HS-5 (cell line): ENCODE measurements at regions not wholly inside any gene's neighbourhood (a gene's known extent, or its start where the extent isn't known, plus 50 kb on each side); places are given as distances from the start of the nearest gene placed in this dataset.
"Not testable (repeated sequence)": the region's sequence is repeated elsewhere in the genome, so short reads cannot be mapped to it uniquely, and the experiment has no call there.

Experiments used
- DNase-seq: peaks from one replicate; pipeline ENCODE4 v3.0.0-alpha.2; 2012; ENCODE audit warnings: low read depth

DNA sequence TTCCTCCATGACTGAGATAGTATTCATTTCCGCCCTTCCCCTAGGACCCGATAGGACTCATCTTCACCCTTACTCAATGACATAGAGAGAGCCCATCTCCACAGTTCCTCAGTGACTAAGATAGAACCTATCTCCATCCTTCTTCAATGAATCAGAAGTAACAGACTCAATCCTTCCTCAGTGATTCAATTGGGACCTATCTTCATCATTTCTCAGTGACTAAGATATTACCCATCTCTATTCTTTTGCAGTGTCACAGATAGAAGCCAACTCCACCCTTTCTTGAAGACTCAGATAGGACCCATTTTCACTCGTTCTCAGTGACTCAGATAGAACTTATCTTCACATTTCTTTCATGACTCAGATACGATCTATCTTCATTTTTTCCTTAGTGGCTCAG lies 164.6 kb downstream of the FBXO4 start:
- no peak for DNase-seq

DNA sequence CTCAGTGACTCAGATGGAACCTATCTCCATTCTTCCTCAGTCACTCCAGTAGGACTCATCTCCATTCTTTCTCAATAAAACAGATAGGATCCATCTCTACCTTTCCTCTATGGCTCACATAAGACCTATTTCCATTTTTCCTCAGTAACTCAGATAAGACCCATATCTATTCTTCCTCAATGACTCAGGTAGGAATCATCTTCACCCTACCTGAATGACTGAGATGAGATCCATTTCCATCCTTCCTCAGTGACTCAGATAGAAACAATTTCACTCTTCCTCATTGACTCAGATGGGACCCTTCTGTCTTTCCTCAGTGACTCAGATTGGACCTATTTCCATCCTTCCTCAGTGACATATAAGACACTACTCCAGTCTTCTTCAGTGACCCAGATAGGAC lies 165.1 kb downstream of the FBXO4 start:
- no peak for DNase-seq

DNA sequence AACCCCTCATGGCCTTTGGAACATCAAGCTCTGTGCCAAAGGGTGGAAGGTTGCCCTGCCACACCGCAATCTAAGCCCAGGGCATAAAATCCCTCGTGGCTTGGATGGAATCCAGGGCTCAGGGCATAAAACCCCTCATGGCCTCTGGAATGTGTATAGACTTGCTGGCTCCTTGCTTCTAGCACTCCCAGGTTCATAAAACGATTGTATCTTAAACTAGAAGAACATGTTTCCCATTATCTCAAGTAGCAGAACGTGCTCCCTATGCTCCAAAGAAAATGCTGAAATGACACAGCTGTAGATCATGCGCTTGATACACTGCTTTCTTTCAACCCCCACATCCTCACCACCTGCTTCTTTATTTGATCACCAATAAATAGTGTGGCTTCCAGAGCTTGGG lies 174.8 kb downstream of the FBXO4 start:
- not testable (repeated sequence) for DNase-seq

DNA sequence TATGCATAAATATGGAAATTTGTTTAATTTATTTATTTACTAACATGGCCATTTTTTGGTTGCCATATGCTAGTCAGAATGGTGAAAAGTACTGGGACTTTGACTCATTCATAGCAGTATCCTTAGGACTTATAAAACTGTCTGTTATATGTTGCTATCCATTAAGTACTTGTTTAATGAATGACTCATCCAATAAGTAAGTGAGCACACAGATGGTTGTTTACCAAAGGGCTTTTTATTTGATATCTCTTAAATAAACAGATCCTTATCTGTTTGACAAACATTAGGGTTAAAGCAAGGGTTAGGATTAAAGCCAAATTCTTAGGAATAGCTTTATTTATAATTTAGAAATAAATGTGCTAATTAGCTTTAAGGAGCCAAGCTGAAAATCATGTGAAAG lies 183.4 kb downstream of the FBXO4 start:
- DNase-seq = no peak

DNA sequence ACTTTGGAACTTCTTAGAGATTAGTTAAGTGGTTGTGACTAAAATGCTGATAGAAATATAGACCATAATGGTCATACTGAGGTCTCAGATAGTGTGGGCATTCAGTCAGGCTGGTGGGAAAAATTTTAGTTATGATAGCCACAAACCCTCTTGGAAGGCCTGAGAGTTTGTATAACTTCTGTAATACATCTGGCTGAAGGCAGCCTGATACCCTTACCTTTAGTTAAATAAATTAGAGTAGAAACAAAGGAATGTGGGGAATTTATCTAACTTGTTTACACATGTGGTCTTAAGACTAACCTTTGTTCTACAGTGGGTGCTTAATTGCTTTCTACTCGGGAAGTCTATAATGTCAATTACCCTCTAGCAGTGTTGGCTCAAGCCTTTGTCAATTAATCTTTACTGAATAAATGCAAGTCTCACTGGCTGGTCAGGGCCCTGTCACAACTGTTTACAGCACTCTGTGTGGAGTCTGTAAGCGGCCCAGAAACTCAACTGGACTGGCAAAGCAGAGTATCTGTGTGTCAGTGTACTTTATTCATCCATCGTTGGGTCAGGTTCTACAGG lies 184.0 kb downstream of the FBXO4 start:
- no peak for DNase-seq

DNA sequence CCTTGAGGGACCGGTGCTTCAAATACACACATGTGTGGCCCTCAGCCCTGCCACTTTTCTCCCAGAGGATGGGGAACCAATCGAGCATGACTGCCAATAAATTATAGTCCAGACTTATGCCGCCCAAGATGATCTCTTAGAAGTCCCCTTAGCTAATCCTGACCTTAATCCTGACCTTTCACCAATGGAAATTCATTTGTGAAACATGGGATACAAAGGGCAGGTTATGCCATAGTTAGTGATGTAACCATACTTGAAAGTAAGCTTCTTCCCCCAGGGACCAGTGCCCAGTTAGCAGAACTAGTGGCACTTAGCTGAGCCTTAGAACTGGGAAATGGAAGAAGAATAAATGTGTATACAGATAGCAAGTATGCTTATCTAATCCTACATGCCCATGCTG lies 190.6 kb downstream of the FBXO4 start:
- DNase-seq = not testable (repeated sequence)

DNA sequence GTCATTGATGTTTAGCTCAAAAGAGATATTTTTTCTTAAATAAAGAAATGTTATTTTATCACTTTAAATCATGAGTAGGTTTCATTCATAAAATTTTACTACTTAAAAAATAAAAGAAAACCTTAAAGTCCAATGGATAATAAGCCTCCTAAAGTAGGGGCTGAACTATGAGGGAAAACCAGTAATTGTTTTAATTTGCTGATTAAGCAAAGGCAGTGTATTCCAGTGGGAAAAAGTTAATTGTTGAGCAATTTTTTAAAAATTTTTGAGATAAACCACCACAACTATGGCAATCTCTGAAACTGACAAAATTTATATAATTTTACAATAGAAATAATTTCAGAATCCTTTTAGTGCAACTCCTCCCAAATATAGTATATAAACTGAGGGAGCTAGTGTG lies 195.0 kb downstream of the FBXO4 start:
- DNase-seq = no peak

DNA sequence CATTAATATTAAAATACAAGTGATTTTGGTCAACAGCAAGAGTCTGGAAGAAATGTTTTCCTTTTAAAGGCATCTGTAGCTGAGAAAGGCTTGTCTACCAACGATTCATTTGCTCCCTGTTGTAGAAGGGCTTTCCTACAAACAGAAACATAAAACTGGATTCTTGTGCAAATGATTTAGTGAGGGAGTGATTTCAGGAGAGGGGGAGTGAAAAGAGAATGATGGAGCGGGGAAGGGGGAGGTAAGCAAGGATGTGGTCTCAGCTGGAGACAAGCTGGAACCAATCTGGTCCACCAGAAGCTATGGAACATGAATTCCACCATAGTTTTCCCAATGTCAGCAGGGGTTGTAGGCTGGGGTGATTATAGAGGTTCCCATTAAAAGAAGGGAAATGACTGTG lies 196.3 kb downstream of the FBXO4 start:
- no peak for DNase-seq

DNA sequence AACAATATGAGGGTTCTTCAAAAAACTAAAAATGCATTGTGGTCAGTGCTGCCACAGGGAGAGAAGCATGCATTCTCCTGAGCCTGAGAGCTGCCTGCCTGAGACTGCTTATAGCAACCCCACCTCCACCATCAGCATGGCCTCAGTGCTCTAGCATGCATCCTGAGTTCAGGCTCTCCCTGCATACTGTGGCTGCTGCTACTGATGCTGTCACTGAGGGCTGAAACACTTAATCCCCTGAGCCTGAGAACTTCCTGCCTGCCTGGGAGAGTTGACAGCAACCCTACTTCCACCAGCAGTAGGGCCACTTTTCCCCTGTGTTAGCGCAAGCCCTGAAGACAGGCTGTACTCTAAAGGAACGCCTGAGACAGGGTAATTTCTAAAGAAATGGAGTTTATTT lies 206.0 kb downstream of the FBXO4 start:
- no peak for DNase-seq

DNA sequence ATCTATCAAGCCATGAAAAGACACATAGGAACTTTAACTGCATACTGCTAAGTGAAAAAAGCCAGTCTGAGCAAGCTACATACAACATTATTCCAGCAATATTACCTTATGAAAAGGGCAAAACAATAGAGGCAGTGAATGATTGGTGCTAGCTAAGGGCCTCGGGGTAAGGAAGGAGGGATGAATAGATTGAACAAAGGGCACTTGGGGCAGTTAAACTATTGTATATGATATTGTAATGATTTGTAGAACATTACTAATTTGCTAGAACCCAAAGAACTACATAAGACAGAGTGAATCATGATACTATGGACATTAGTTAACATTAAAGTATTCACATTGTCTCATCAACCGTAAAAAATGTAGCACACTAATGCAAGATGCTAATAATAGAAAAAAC lies 218.3 kb downstream of the FBXO4 start:
- DNase-seq = no peak

DNA sequence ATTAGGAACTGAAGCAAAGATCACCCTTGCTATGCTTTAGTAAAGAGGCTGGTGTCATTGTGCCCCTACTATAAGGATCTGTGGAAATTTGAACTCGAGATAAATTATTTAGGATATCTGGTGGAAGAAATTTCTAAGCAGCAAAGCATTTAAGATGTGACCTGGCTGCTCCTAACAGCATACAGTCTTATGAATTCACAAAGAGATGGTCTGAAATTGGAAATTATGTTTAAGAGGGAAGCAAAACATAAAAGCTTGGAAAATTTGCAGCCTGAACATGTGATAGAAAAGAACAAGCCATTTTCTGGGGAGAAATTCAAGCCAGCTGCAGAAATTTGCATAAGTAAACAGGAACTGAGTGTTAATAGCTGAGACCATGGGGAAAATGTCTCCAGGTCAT lies 223.7 kb downstream of the FBXO4 start:
- DNase-seq = no peak

DNA sequence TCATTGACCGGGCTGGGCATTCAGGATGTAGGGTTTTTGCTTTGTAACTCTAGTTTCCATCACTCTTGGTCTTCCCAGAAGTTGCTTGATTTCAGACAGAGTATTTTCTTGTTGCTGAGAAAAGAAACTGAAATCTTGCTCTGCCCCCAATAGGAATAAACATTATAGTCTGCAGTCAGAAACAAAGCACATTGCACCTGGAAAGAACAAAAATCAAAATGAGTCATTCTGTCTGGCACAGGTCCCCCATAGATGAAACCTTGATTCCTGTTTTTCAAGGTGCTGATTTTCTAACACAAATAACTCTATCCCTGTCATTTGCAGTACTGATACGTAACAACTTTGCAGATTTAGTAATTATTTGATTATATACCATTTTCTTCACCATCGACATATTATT lies 232.1 kb downstream of the FBXO4 start:
- no peak for DNase-seq

DNA sequence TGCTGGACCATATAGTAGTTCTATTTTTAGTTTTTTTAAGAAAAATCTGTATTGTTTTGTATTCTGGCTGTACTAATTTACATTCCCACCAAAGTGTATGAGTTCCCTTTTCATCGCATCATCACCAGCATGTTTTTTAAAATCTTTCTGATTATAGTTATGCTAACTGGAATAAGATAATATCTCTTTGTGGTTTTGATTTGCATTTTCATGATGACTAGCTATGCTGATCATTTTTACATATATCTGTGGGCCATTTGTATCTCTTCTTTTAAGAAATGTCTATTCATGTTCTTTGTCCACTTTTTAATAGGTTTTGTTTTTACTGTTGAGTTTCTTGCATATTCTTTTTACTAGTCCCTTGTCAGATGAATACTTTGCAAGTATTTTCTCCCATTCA lies 238.0 kb downstream of the FBXO4 start:
- no peak for DNase-seq

DNA sequence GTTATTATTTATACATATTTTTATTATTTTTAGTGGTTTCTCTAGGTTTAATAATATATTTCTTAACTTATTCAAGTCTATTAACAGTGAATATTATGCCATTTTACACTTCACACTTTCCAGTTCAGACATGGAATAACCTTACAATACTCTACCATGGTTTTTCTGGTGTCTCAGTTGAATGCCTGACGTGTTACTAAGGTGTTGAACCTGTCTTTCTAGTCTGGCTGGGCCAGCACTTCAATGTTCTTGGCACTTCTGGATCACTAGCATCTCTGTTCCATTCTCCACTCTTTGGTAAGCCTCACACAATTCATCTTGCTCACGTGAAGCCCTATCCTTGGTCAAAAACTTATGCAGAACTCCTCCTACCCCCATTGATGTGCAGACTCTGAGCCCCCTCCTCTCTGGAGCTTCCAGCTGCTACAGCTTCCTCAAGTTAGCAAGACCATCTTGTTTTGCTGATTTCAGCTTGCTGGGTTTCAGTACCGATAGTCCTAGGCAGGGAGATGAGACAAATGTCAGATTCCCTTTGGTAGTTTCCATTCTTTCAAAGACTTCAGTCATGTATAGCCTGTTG lies 243.1 kb downstream of the FBXO4 start:
- DNase-seq = no peak

DNA sequence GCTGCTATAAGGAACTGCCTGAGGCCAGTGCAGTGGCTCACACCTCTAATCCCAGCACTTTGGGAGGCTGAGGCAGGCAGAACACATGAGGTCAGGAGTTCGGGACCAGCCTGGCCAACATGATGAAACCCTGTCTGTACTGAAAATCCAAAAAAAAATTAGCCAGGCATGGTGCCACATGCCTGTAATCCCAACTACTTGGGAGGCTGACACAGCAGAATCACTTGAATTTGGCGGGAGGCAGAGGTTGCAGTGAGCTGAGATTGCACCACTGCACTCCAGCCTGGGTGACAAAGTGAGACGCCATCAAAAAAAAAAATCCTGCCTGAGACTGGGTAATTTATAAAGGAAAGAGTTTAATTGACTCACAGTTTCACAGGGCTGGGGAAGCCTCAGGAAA lies 247.1 kb upstream of the GHR start:
- not testable (repeated sequence) for DNase-seq

DNA sequence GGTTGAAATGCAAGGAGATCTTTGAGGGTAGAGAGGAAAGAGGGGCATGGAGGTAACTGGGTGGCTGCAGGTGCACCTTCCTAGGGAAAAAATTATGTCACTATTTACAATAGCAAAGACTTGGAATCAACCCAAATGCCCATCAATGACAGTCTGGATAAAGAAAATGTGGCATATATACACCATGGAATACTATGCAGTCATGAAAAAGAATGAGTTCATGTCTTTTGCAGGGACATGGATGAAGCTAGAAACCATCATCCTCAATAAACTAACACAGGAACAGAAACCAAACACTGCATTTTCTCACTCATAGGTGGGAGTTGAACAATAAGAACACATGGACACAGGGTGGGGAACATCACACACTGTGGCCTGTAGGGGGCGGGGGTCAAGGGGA lies 243.4 kb upstream of the GHR start:
- DNase-seq = not testable (repeated sequence)

DNA sequence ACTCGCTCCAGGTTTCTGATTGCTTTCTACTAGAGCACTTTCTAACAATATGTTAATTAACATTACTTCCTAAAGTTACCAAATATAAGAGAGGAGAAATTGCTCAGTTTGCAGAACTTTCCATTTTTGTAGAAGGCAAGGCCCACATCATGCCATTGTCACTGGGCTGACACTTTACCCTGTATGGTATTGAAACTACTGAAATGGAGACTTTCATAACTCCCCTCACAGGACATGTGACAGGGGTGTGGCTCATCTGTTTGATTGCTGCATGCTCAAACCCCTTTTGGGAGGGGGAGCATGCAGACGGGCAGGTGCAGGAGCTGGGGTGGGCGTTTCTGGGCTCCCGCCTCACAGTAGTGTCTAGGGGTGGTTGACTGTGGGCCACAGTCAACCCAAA lies 206.3 kb upstream of the GHR start:
- DNase-seq = no peak

DNA sequence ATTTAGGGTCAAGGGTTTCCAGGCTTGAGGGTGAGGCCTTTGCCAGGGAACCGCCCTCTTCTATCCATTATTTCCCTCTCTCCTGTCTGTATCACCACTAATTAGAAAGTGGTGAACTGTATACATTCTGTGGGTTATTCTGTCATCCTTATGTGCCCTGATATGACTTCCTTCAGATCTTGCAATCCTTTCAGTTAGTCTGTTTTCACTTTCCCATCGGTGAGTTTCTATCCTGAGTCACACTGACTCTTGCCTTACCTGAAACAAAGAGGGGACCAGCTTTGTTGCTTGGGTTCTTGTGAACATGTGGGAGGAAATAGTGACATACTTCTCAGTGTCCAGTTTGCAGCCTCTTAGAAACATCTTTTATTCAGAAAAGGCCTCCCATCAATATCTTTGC lies 205.4 kb upstream of the GHR start:
- DNase-seq = no peak

DNA sequence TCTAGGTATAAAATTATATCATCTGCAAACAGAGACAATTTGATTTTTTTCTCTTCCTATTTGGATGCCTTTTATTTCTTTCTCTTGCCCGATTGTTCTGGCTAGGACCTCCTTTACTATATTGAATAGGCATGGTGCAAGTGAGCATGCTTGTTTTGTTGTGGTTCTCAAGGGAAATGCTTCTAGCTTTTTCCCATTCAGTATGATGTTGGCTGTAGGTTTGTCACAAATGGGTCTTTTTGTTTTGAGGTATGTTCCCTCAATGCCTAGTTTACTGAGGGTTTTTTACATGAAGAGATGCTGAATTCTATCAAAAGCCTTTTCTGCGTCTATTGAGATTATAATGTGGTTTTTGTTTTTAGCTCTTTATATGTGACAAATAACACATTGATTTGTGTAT lies 198.2 kb upstream of the GHR start:
- no peak for DNase-seq

DNA sequence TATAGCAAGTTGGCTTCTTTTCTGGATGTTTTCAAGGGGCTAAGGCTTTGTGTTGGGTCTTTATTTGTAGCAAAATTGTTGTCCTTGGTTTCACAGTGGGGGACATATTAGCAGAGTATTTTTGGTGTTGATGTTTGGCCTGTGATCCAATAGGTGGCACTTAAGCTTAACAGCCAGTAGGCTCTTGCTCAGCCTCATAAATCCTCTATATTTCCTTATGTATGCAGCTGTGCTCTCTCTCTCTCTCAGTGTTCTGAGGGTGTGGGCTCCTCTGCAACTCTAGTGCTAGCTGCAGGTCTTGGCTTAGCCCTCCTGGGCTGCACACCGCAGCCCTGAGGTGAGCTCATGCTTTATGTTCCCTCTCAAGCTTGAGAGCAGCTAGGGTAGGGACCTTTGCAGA lies 195.0 kb upstream of the GHR start:
- no peak for DNase-seq

DNA sequence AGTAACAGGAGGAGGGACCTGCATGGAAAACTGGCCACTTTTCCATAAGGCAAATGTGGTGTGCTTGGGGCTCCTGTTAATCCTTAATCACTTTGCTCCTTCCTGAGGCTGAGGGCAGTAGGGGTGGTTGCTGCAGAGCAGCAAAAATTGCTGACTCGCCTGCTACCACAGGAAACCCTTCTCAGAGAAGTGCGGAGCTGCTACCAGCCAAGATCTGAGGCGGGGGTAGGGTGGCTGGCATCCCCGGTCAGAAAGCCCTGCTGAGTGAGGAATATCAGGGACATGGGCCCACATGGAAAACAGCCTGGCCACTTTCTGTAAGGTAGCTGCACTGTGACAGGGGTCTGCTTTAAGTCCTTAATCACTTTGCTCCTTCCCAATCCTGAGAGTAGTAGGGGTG lies 192.4 kb upstream of the GHR start:
- DNase-seq = no peak

DNA sequence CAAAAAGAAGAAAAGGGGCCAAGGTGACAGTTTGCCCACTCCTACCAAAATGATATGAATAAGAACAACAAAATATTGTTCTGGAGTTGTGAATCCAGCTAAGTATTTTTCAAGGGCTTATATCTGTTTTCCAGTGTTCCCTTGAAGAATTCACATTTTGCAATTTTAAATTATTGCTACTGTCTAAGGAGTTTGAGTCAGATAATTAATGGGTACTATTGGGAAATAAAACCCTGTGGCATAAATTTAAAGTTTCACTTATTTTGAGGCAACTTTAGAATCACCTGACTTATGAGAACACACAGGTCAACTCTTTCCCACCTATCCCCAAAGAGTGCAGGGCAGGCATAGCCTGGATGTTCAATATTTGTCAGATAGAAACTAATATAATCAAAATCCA lies 188.0 kb upstream of the GHR start:
- no peak for DNase-seq

DNA sequence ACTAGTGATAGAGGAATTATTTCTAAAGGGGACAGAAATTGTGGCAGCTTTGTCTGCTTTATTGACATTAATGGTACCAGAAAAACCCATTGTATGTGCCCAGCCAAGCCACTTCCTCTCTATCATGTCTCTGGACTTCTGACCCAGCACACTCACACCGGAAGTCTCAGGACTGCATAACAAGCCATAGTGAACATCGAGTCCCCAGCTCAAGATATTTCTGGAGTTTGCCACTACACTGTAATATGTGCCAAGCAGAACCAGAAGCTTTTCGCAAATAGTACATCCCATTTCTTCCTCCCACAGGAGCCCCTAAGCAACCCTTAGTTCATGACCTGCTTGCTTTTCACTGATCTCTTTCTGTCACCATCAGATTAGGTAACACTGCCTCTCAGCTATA lies 187.4 kb upstream of the GHR start:
- no peak for DNase-seq

DNA sequence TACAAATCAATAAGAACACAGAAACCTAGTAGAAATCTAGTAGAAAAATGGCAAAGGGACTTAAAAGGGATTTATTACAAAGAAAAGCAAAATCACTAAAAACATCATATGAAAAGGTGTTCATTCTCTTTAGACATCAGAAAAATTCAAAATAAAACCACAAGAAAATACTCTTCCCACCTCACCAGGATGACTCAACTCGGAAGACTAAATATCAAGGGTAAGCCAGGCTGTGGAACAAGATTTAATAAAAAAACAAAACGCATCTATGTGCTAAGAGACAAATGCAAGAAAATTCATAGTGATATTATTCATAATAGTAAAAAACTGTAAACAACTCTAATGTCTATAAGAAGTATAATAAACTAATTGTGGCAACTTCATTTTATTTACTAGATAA lies 181.6 kb upstream of the GHR start:
- no peak for DNase-seq

DNA sequence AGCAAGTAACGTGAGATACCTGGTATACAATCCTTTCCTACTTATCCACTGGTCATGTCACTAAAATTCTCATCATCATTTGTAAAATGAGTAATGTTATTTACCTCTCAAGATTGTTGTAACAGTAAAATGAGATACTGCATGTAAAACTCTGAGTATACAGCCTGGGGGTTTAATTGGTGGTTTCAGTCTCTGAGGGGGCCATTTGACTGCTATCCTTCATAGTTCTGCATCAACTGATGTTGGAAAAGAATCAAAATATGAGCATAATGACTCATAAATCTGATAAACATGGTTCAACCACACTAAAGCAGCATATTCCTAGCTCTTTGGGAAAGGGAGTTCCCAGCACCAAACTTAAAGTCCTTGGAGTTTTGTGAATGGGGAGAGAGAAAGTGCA lies 181.0 kb upstream of the GHR start:
- DNase-seq = no peak
